Common myeloid progenitor, CD34-positive (primary cell): ENCODE measurements at regions not wholly inside any gene's neighbourhood (a gene's known extent, or its start where the extent isn't known, plus 50 kb on each side); places are given as distances from the start of the nearest gene placed in this dataset.

Experiments used
- CTCF ChIA-PET: fragments of 350-600 bp; sonication (Branson Sonifier 250); formaldehyde crosslinking; loops from one replicate; lab custom pipeline; 2021; ENCODE audit warnings: antibody characterized with exemption; lab: Charles Lee
- POLR2A ChIA-PET: fragments of 350-600 bp; sonication (Branson Sonifier 250); formaldehyde crosslinking; loops from one replicate; lab custom pipeline; 2021; ENCODE audit warnings: antibody characterized with exemption; lab: Charles Lee
- DNase-seq, 3 donors: peaks; one replicate each; pipeline versions ENCODE4 v3.0.0 to v3.0.0-alpha.2; 2013
- H3K27ac ChIP-seq, 2 experiments: 1 replicate in 1 of 2; 2 replicates in 1 of 2; pipeline ENCODE4 v1.7.0; 2013; ENCODE audit warnings: inconsistent platforms in 2 of 2, low read length in 2 of 2, mild to moderate bottlenecking in 2 of 2, low read depth in 1 of 2, moderate library complexity in 1 of 2; ENCODE audit not compliant: severe bottlenecking in 2 of 2, insufficient read depth in 1 of 2, poor library complexity in 1 of 2
- H3K27me3 ChIP-seq, 5 experiments: replicated peaks in 2 of 5; 1 replicate in 3 of 5; 2 replicates in 2 of 5; pipeline versions ENCODE4 v1.6.1 to v1.7.0; 2013; ENCODE audit warnings: low read length in 4 of 5, mild to moderate bottlenecking in 2 of 5, moderate library complexity in 2 of 5, inconsistent platforms in 1 of 5; ENCODE audit not compliant: insufficient read depth in 5 of 5, control insufficient read depth in 4 of 5
- H3K36me3 ChIP-seq, 4 experiments: 1 replicate in 2 of 4; 2 replicates in 2 of 4; pipeline versions ENCODE4 v1.6.1 to v1.7.0; 2013; ENCODE audit warnings: low read length in 3 of 4, control low read depth in 1 of 4, mild to moderate bottlenecking in 1 of 4; ENCODE audit not compliant: control insufficient read depth in 4 of 4, insufficient read depth in 4 of 4
- H3K4me1 ChIP-seq, 4 experiments: 1 replicate in 3 of 4; 2 replicates in 1 of 4; pipeline versions ENCODE4 v1.6.1 to v1.7.1; 2013; ENCODE audit warnings: low read length in 3 of 4, mild to moderate bottlenecking in 3 of 4, control low read depth in 1 of 4, inconsistent platforms in 1 of 4, moderate library complexity in 1 of 4; ENCODE audit not compliant: control insufficient read depth in 4 of 4, insufficient read depth in 4 of 4; ENCODE audit errors: control extremely low read depth in 1 of 4
- H3K4me3 ChIP-seq, 7 experiments: 1 replicate in 4 of 7; 2 replicates in 3 of 7; pipeline versions ENCODE4 v1.5.1 to v1.7.0; 2013; ENCODE audit warnings: mild to moderate bottlenecking in 7 of 7, low read length in 6 of 7, moderate library complexity in 6 of 7, inconsistent platforms in 2 of 7, low read depth in 2 of 7, control low read depth in 1 of 7; ENCODE audit not compliant: insufficient read depth in 4 of 7, control insufficient read depth in 1 of 7; ENCODE audit errors: extremely low read depth in 1 of 7
- H3K9me3 ChIP-seq, 5 experiments: 1 replicate in 4 of 5; 2 replicates in 1 of 5; pipeline versions ENCODE4 v1.6.1 to v1.7.1; 2013; ENCODE audit warnings: low read length in 4 of 5, mild to moderate bottlenecking in 2 of 5, inconsistent platforms in 1 of 5, low read depth in 1 of 5, moderate library complexity in 1 of 5; ENCODE audit not compliant: control insufficient read depth in 4 of 5, insufficient read depth in 2 of 5; ENCODE audit errors: control extremely low read depth in 1 of 5
- WGBS: methylation state at CpG from one replicate; pipeline ENCODE4 v1.1.5; 2013; ENCODE audit not compliant: insufficient coverage; 5-methylcytosine and 5-hydroxymethylcytosine counted together

- DNase-seq, result no peak
- H3K4me1 ChIP-seq, result no peaks in the 10 kb centered on the region
- H3K9me3 ChIP-seq, result no peaks in the 10 kb centered on the region
- POLR2A ChIA-PET, result no interaction called here
- H3K36me3 ChIP-seq, result no peaks in the 10 kb centered on the region
- H3K27ac ChIP-seq, result no peak overlapping the region
- H3K4me3 ChIP-seq, result no peak overlapping the region
- CTCF ChIA-PET, result no interaction called here
- H3K27me3 ChIP-seq, result peaks cover 0 to 4% (median 2%) of the 10 kb centered on the region in 5 experiments
Measured at GRCh38 chr18:47683774-47684173, 246.7 kb downstream of the SMAD2 start.

DNA sequence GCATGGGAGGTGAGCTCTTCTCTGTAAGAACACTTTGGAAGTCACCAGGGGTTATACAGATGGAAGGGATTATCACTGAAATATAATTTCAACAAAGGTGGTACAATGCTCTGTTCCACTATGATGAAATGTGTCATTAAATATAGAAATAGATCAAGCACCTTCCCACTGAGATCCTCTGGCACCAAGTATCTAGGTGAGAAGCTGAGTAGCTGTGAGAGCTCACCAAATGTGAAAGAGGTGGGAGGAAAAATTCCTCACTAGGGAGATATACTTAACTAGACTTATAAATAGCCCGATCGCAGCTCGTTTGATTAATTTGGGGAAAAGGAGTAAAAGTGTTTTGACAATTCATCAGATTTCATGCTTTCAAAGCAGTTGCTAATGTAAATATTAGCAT is 247.6 kb downstream of the SMAD2 start:
- no CpG with 5 or more reads among the region's 3 CpGs for whole genome bisulfite sequencing

GRCh38 chr18:47680488-47680887 is 250.0 kb downstream of the SMAD2 start:
- Histone ChIP-seq H3K27me3 (peaks cover 0 to 3% (median 0%) of the 10 kb centered on the region in 5 experiments), H3K4me3 (no peak overlapping the region), H3K4me1 (no peaks in the 10 kb centered on the region), H3K36me3 (no peaks in the 10 kb centered on the region), H3K9me3 (no peaks in the 10 kb centered on the region), H3K27ac (no peak overlapping the region)
- ChIA-PET POLR2A (no interaction called here), CTCF (no interaction called here)
- WGBS, result 86% methylated on average over 1 of the region's 1 CpG
- no peak for DNase-seq

More for the DNA sequence above, 247.6 kb downstream of the SMAD2 start:
- Histone ChIP-seq H3K27ac (no peak overlapping the region), H3K9me3 (no peaks in the 10 kb centered on the region), H3K4me1 (no peaks in the 10 kb centered on the region), H3K4me3 (no peak overlapping the region), H3K27me3 (peaks cover 0 to 5% (median 2%) of the 10 kb centered on the region in 5 experiments), H3K36me3 (no peaks in the 10 kb centered on the region)
- DNase-seq, result no peak
- ChIA-PET CTCF (no interaction called here), POLR2A (no interaction called here)

GRCh38 chr18:47679864-47680263 is 250.6 kb downstream of the SMAD2 start:
- H3K4me1 ChIP-seq, result no peaks in the 10 kb centered on the region
- no peak overlapping the region for H3K27ac ChIP-seq
- H3K27me3 ChIP-seq, result peaks cover 0 to 3% (median 0%) of the 10 kb centered on the region in 5 experiments
- DNase-seq, result no peak
- CTCF ChIA-PET, result no interaction called here
- H3K9me3 ChIP-seq, result peaks cover 0 to 1% (median 0%) of the 10 kb centered on the region in 5 experiments
- no CpG with 5 or more reads among the region's 2 CpGs for WGBS
- H3K4me3 ChIP-seq, result no peak overlapping the region
- H3K36me3 ChIP-seq, result no peaks in the 10 kb centered on the region
- POLR2A ChIA-PET, result no interaction called here

GRCh38 chr18:47677952-47678351 is 252.5 kb downstream of the SMAD2 start:
- H3K27ac ChIP-seq, result no peak overlapping the region
- WGBS, result 93% methylated on average over 3 of the region's 3 CpGs
- ChIA-PET POLR2A (no interaction called here), CTCF (no interaction called here)
- H3K9me3 ChIP-seq, result peaks cover 0 to 1% (median 0%) of the 10 kb centered on the region in 5 experiments
- no peaks in the 10 kb centered on the region for H3K4me1 ChIP-seq
- H3K4me3 ChIP-seq, result no peak overlapping the region
- peaks cover 0 to 3% (median 0%) of the 10 kb centered on the region in 5 experiments for H3K27me3 ChIP-seq
- DNase-seq, result no peak
- no peaks in the 10 kb centered on the region for H3K36me3 ChIP-seq

GRCh38 chr18:47669815-47670214 is 260.6 kb downstream of the SMAD2 start:
- Histone ChIP-seq H3K36me3 (no peaks in the 10 kb centered on the region), H3K27me3 (peaks cover 0 to 32% (median 8%) of the 10 kb centered on the region in 5 experiments), H3K4me3 (no peak overlapping the region), H3K4me1 (no peaks in the 10 kb centered on the region), H3K9me3 (peaks cover 0 to 2% (median 0%) of the 10 kb centered on the region in 5 experiments), H3K27ac (no peak overlapping the region)
- DNase-seq, result no peak
- CTCF ChIA-PET, result no interaction called here
- POLR2A ChIA-PET, result no interaction called here
- WGBS, result 70% methylated on average over 2 of the region's 3 CpGs

DNA sequence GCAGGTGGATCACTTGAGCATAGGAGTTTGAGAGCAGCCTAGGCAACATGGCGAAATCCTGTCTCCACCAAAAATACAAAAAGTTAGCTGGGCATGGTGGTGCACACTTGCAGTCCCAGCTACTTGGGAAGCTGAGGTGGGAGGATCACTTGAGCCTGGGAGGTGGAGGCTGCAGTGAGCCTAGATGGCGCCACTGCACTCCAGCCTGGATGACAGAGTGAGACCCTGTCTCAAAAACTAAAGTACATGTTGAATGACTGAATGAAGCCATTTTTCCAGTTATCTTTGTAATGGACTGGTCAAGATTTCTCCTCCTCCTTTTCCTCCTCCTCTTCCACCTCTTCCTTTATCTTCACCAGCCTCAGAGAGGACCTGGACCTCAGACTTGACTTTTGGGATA is 272.0 kb downstream of the SMAD2 start:
- WGBS, result 100% methylated on average over 1 of the region's 2 CpGs
- POLR2A ChIA-PET, result no interaction called here

More for the DNA sequence above, 272.0 kb downstream of the SMAD2 start:
- Histone ChIP-seq H3K27ac (no peak overlapping the region), H3K9me3 (peaks cover 0 to 7% (median 0%) of the 10 kb centered on the region in 5 experiments), H3K36me3 (no peaks in the 10 kb centered on the region), H3K27me3 (peaks cover 0 to 4% (median 0%) of the 10 kb centered on the region in 5 experiments), H3K4me3 (no peak overlapping the region), H3K4me1 (no peaks in the 10 kb centered on the region)
- CTCF ChIA-PET, result no interaction called here
- DNase-seq, result no peak
